H9 (cell line): ENCODE measurements at regions not wholly inside any gene's neighbourhood (a gene's known extent, or its start where the extent isn't known, plus 50 kb on each side); places are given as distances from the start of the nearest gene placed in this dataset.

Source experiments
- DNase-seq: peaks from one replicate; pipeline ENCODE4 v3.0.0-alpha.2; 2017
- H2AFZ ChIP-seq: one replicate; pipeline ENCODE4 v1.6.1; 2013; ENCODE audit warnings: mild to moderate bottlenecking, low read length, control low read depth, moderate library complexity
- H2AK5ac ChIP-seq: 2 replicates; pipeline ENCODE4 v1.6.1; 2013; ENCODE audit warnings: low read length, control low read depth, mixed read lengths; ENCODE audit not compliant: insufficient read length
- H2BK120ac ChIP-seq: one replicate; pipeline ENCODE4 v1.6.1; 2013; ENCODE audit warnings: low read depth, mild to moderate bottlenecking, low read length, control low read depth, inconsistent platforms; ENCODE audit not compliant: poor library complexity, severe bottlenecking
- H2BK12ac ChIP-seq: 2 replicates; pipeline ENCODE4 v1.6.1; 2013; ENCODE audit warnings: low read length, control low read depth, mixed read lengths, low read depth; ENCODE audit not compliant: insufficient read length
- H2BK15ac ChIP-seq: 2 replicates; pipeline ENCODE4 v1.6.1; 2013; ENCODE audit warnings: low read depth, low read length, control low read depth
- H2BK20ac ChIP-seq: one replicate; pipeline ENCODE4 v1.6.1; 2013; ENCODE audit warnings: low read depth, mild to moderate bottlenecking, low read length, control low read depth, inconsistent platforms; ENCODE audit not compliant: poor library complexity, severe bottlenecking
- H2BK5ac ChIP-seq: 2 replicates; pipeline ENCODE4 v1.6.1; 2013; ENCODE audit warnings: low read length, control low read depth, mixed read lengths; ENCODE audit not compliant: insufficient read length
- H3K14ac ChIP-seq: 2 replicates; pipeline ENCODE4 v1.6.1; 2013; ENCODE audit warnings: low read length, control low read depth; ENCODE audit not compliant: insufficient read depth
- H3K18ac ChIP-seq: 2 replicates; pipeline ENCODE4 v1.6.1; 2013; ENCODE audit warnings: low read depth, mild to moderate bottlenecking, mixed read lengths, low read length, control low read depth; ENCODE audit not compliant: insufficient read length
- H3K23ac ChIP-seq: 2 replicates; pipeline ENCODE4 v1.6.1; 2013; ENCODE audit warnings: low read length, control low read depth, mixed read lengths, low read depth; ENCODE audit not compliant: insufficient read length
- H3K23me2 ChIP-seq: 2 replicates; pipeline ENCODE4 v1.6.1; 2013; ENCODE audit warnings: low read depth, mild to moderate bottlenecking, mixed read lengths, low read length, control low read depth; ENCODE audit not compliant: insufficient read length, poor library complexity, severe bottlenecking
- H3K27ac ChIP-seq: 2 replicates; pipeline ENCODE4 v1.5.1; 2013; ENCODE audit warnings: low read length, control low read depth, mixed read lengths, low read depth; ENCODE audit not compliant: insufficient read length
- H3K27me3 ChIP-seq: 2 replicates; pipeline ENCODE4 v1.6.1; 2013; ENCODE audit warnings: low read length, control low read depth, inconsistent platforms; ENCODE audit not compliant: insufficient read depth
- H3K4ac ChIP-seq: 2 replicates; pipeline ENCODE4 v1.6.1; 2013; ENCODE audit warnings: low read depth, mild to moderate bottlenecking, control low read depth, inconsistent platforms, low read length, moderate library complexity
- H3K4me1 ChIP-seq: 2 replicates; pipeline ENCODE4 v1.6.1; 2013; ENCODE audit warnings: low read length, control low read depth, inconsistent platforms; ENCODE audit not compliant: insufficient read depth
- H3K4me2 ChIP-seq: 2 replicates; pipeline ENCODE4 v1.6.1; 2013; ENCODE audit warnings: low read length, control low read depth, mixed read lengths; ENCODE audit not compliant: insufficient read length, insufficient read depth
- H3K56ac ChIP-seq: 2 replicates; pipeline ENCODE4 v1.6.1; 2013; ENCODE audit warnings: low read depth, mild to moderate bottlenecking, mixed read lengths, low read length, control low read depth; ENCODE audit not compliant: insufficient read length
- H3K79me1 ChIP-seq: 2 replicates; pipeline ENCODE4 v1.6.1; 2013; ENCODE audit warnings: low read depth, mild to moderate bottlenecking, moderate library complexity, low read length, control low read depth, inconsistent platforms; ENCODE audit not compliant: insufficient read depth, poor library complexity, severe bottlenecking
- H3K79me2 ChIP-seq: 2 replicates; pipeline ENCODE4 v1.6.1; 2013; ENCODE audit warnings: low read length, control low read depth, inconsistent platforms; ENCODE audit not compliant: insufficient read depth
- H3K9ac ChIP-seq: 2 replicates; pipeline ENCODE4 v1.6.1; 2013; ENCODE audit warnings: low read length, control low read depth, mixed read lengths; ENCODE audit not compliant: insufficient read length; ENCODE audit errors: extremely low read depth
- H3K9me3 ChIP-seq: one replicate; pipeline ENCODE4 v1.6.1; 2013; ENCODE audit warnings: low read depth, low read length, inconsistent platforms; ENCODE audit not compliant: control insufficient read depth
- H3T11ph ChIP-seq: one replicate; pipeline ENCODE4 v1.6.1; 2013; ENCODE audit warnings: mild to moderate bottlenecking, low read length, control low read depth, inconsistent platforms
- H4K20me1 ChIP-seq: one replicate; pipeline ENCODE4 v1.6.1; 2013; ENCODE audit not compliant: control insufficient read depth, insufficient read length, insufficient read depth
- H4K5ac ChIP-seq: 2 replicates; pipeline ENCODE4 v1.6.1; 2013; ENCODE audit warnings: low read depth, mild to moderate bottlenecking, mixed read lengths, low read length, control low read depth; ENCODE audit not compliant: insufficient read length
- H4K8ac ChIP-seq: replicated peaks from 2 replicates; pipeline ENCODE4 v1.6.1; 2013; ENCODE audit warnings: low read length, control low read depth, mixed read lengths, low read depth; ENCODE audit not compliant: insufficient read length
- H4K91ac ChIP-seq: 2 replicates; pipeline ENCODE4 v1.6.1; 2013; ENCODE audit warnings: low read depth, mild to moderate bottlenecking, moderate library complexity, mixed read lengths, low read length, control low read depth; ENCODE audit not compliant: insufficient read length
- H3K27ac Mint-ChIP-seq, 3 experiments: 2 replicates in 2 of 3; 3 replicates in 1 of 3; pipeline ENCODE4 v1.8.0; 2020 to 2021; ENCODE audit warnings: mixed read lengths in 3 of 3, mild to moderate bottlenecking in 1 of 3, moderate library complexity in 1 of 3
- H3K27me3 Mint-ChIP-seq: 2 replicates; pipeline ENCODE4 v1.8.0; 2021; ENCODE audit warnings: low read depth, mild to moderate bottlenecking, moderate library complexity, mixed read lengths
- H3K36me3 Mint-ChIP-seq, 3 experiments: 2 replicates in 2 of 3; 3 replicates in 1 of 3; pipeline ENCODE4 v1.8.0; 2020 to 2021; ENCODE audit warnings: low read depth in 3 of 3, mixed read lengths in 3 of 3; ENCODE audit not compliant: insufficient read depth in 1 of 3
- H3K4me1 Mint-ChIP-seq, 2 experiments: 2 replicates each; pipeline ENCODE4 v1.8.0; 2020; ENCODE audit warnings: mixed read lengths in 2 of 2
- H3K4me3 Mint-ChIP-seq, 2 experiments: 2 replicates in 1 of 2; 3 replicates in 1 of 2; pipeline ENCODE4 v1.8.0; 2020 to 2021; ENCODE audit warnings: mild to moderate bottlenecking in 2 of 2, mixed read lengths in 2 of 2, moderate library complexity in 1 of 2
- H3K9me3 Mint-ChIP-seq, 2 experiments: 2 replicates in 1 of 2; 3 replicates in 1 of 2; pipeline ENCODE4 v1.8.0; 2020; ENCODE audit warnings: mild to moderate bottlenecking in 2 of 2, mixed read lengths in 2 of 2, moderate library complexity in 1 of 2
- CTCF ChIP-seq: fragments of 200-600 bp; sonication (generic); conservative IDR thresholded peaks from 3 replicates; pipeline ENCODE4 v1.8.0; 2021; ENCODE audit warnings: antibody characterized with exemption, mild to moderate bottlenecking
- WGBS: extraction: QIAGEN DNeasy Blood & Tissue Kit; methylation state at CpG from one replicate; pipeline ENCODE4 v1.1.7; 2013; ENCODE audit warnings: missing lambda C conversion rate, low lambda C conversion rate, mixed read lengths; ENCODE audit not compliant: insufficient read length; ENCODE audit errors: extremely low coverage; 5-methylcytosine and 5-hydroxymethylcytosine counted together

GRCh38 chr10:44742248-44742647 is 168.9 kb upstream of the TMEM72 start:
- no peaks in the 10 kb centered on the region for H3K23me2 ChIP-seq
- Mint-ChIP-seq H3K27me3 (peaks cover under 1% of the 10 kb centered on the region), H3K36me3 (no peaks in the 10 kb centered on the region)

More at GRCh38 chr10:44742248-44742647, 168.9 kb upstream of the TMEM72 start:
- H3K18ac ChIP-seq, result no peak overlapping the region
- H2BK12ac ChIP-seq, result no peak overlapping the region
- H3K9me3 ChIP-seq, result no peaks in the 10 kb centered on the region
- no peak overlapping the region for H4K5ac ChIP-seq
- H3K27me3 ChIP-seq, result no peaks in the 10 kb centered on the region
- H2BK15ac ChIP-seq, result no peak overlapping the region
- no peak overlapping the region for H3K4ac ChIP-seq
- no peak overlapping the region for H4K91ac ChIP-seq
- H2BK5ac ChIP-seq, result no peak overlapping the region
- no peak overlapping the region for H3K27ac ChIP-seq
- no peak overlapping the region for H2BK20ac ChIP-seq
- H3K4me2 ChIP-seq, result no peak overlapping the region
- H3K4me1 ChIP-seq, result no peaks in the 10 kb centered on the region
- no peaks in the 10 kb centered on the region for H3K79me2 ChIP-seq
- no peaks in the 10 kb centered on the region for H3K9me3 Mint-ChIP-seq
- H3K4me3 Mint-ChIP-seq, result no peak overlapping the region
- no peaks in the 10 kb centered on the region for H3K4me1 Mint-ChIP-seq
- no CpG with 5 or more reads among the region's 4 CpGs for WGBS
- no peak overlapping the region for H2AFZ ChIP-seq
- H2BK120ac ChIP-seq, result no peak overlapping the region
- no peak overlapping the region for H3T11ph ChIP-seq
- no peak overlapping the region for H3K56ac ChIP-seq
- no peak overlapping the region for H3K9ac ChIP-seq
- H3K79me1 ChIP-seq, result no peaks in the 10 kb centered on the region
- no peak for TF ChIP-seq CTCF
- no peak overlapping the region for H3K23ac ChIP-seq
- H2AK5ac ChIP-seq, result no peak overlapping the region
- H3K27ac Mint-ChIP-seq, result no peak overlapping the region
- no peak overlapping the region for H3K14ac ChIP-seq
- no peak overlapping the region for H4K8ac ChIP-seq
- no peaks in the 10 kb centered on the region for H4K20me1 ChIP-seq
- DNase-seq, result no peak
